WI38 (cell line): ENCODE measurements at regions not wholly inside any gene's neighbourhood (a gene's known extent, or its start where the extent isn't known, plus 50 kb on each side); places are given as distances from the start of the nearest gene placed in this dataset.

ENCODE experiments used
- H3K4me3 ChIP-seq: 2 replicates; pipeline ENCODE4 v1.5.1; 2011; ENCODE audit warnings: low read depth, mild to moderate bottlenecking, control low read depth, low read length
- CTCF ChIP-seq: IDR thresholded peaks from 2 replicates; pipeline ENCODE4 v1.5.1; 2012; ENCODE audit warnings: low read depth, mild to moderate bottlenecking, control low read depth, low read length

GRCh38 chrX:39985071-39985470 is 112.7 kb downstream of the BCOR start:
- TF ChIP-seq CTCF: no peak
- H3K4me3 ChIP-seq: no peak overlapping the region

DNA sequence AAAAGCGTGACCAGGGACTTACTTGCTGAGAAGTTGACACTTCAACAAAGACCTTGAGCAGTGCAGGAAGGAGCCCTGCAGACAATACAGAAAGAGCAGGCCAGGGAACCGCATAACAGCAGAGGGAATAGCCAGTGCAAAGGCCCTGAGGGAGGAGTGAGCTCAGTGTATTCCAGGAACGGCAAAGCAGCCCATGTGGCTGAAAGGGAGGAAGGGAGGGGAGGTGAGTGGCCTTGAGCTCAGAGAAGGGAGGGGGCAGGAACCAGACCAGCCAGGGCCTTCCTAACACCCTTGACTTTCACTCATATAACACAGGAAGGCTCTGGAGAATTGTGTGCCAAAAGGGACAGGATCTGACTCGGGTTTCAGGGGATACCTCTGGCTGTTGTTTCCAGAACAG is 112.2 kb downstream of the BCOR start:
- no peak for TF ChIP-seq CTCF
- H3K4me3 ChIP-seq: no peak overlapping the region

DNA sequence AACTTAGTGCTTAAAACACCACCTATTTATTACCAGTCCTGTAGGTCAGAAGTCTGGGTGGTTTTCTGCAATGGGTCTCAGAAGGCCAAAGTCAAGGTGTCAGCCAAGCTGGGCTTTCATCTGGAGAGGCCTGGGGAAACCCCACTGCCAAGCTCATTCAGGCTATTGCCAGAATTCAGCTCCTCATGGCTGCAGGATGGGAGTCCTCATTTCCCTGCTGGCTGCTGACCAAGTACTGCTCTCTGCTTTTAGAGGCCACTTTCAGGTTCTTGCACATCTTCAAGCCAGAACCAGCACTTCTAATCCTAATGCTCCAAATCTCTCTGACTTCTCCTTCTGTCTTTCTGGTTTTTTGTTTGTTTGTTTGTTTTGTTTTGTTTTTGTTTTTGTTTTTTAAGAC is 109.3 kb downstream of the BCOR start:
- no peak for TF ChIP-seq CTCF
- H3K4me3 ChIP-seq: no peak overlapping the region

- TF ChIP-seq CTCF: no peak
- H3K4me3 ChIP-seq: no peak overlapping the region
Observed at GRCh38 chrX:39990388-39990787, 107.4 kb downstream of the BCOR start.

DNA sequence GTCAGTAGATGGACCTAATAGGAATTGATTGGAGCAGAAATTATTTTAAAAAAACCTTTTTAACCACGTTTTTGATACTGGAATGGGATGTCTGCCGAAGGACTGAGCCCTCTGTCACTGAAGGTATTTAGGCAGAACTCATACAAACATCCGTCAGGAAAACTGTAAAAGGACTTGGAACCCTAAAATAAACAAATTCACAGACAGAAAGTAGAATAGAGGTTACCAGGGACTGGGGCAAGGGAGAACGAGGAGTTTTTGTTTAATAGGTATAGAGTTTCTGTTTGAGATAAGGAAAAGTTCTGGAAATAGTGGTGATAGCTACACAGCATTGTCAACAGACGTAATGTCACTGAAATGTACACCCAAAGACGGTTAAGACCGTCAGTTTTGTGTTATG is 105.5 kb downstream of the BCOR start:
- no peak for TF ChIP-seq CTCF
- no peak overlapping the region for H3K4me3 ChIP-seq

DNA sequence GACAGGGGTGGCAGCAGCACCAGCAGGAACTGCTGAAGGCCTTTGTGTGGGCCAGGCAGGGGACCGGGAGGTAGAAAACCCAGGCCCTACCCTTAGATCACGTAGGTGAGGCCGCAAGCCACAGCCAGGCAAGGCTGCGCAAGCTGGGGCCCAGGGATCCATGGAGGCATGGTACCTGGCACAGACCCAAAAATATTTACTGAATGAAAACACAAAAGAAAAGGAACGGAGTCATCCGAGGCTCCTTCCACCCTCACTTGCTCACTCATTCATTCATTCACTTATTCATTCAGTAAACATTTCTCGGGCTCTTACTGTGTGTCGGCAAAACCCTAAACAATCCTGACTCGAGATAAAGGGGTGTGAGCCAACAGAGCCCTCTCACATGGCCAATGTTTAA is 102.3 kb downstream of the BCOR start:
- TF ChIP-seq CTCF: no peak
- H3K4me3 ChIP-seq: no peak overlapping the region

- no peak for TF ChIP-seq CTCF
- H3K4me3 ChIP-seq: no peak overlapping the region
Observed at GRCh38 chrX:39996536-39996935, 101.2 kb downstream of the BCOR start.
